ENCODE measurements at regions not wholly inside any gene's neighbourhood (a gene's known extent, or its start where the extent isn't known, plus 50 kb on each side); places are given as distances from the start of the nearest gene placed in this dataset.

GRCh38 chr13:74930402-74931165, 551.4 kb downstream of the TBC1D4 start:
- BruUV-seq (replicated peaks) = no TSS peak
- Histone ChIP-seq H3K79me2 (ENCODE audit: control insufficient read depth, insufficient read depth, low read length) (no peaks in the 10 kb centered on the region), H3K36me3 (ENCODE audit: control insufficient read depth, insufficient read depth, low read length) (no peaks in the 10 kb centered on the region), H3K27me3 (ENCODE audit: control insufficient read depth in 2 of 2, insufficient read depth in 2 of 2, low read length in 2 of 2) (no peaks in the 10 kb centered on the region), H4K20me1 (replicated peaks; ENCODE audit: control insufficient read depth, insufficient read depth, low read length) (no peaks in the 10 kb centered on the region), H3K4me3 (no peak overlapping the region), H3K9me3 (replicated peaks; ENCODE audit: control insufficient read depth, insufficient read depth, low read depth, low read length) (0 out of 2 replicates have a peak, but pooled peaks cover 2% of the 10 kb centered on the region), H3K4me2 (ENCODE audit: insufficient read depth, low read length) (no peak overlapping the region), H3K9me1 (ENCODE audit: control insufficient read depth, insufficient read depth, low read length) (no peaks in the 10 kb centered on the region), H3K4me1 (replicated peaks in 1 of 2; ENCODE audit: control insufficient read depth in 2 of 2, insufficient read depth in 2 of 2, low read length in 2 of 2) (peaks cover 0 to 8% of the 10 kb centered on the region in 2 experiments; a peak in 4 of 5 replicates), H3K27ac (ENCODE audit: extremely low read depth, low read depth, low read length) (no peak overlapping the region), H2AFZ (ENCODE audit: low read depth, low read length) (peak overlapping the region; percentile 4; the same call in 1 of the 2 replicates), H3K9ac (ENCODE audit: insufficient read depth in 1 of 2, low read depth in 2 of 2, low read length in 2 of 2) (no peak overlapping the region)
- ATAC-seq = no peak
- WGBS (ENCODE audit: insufficient coverage, low coverage, missing lambda C conversion rate) = 54% methylated on average over 3 of the region's 3 CpGs
- intact Hi-C loops (cut with micrococcal nuclease) (no loop called here), in situ Hi-C loops (cut with MboI) (no loop called here)
- POLR2A ChIA-PET = interaction anchor here (1.2 kb wide), 1 partner anchor 9 kb away, joined by 4 read pairs; no protein-coding TSS in a partner anchor
- CTCF ChIA-PET (ENCODE audit: low intra/inter-chr PET ratio) = no interaction called here
- no peak for FAIRE-seq
- no peak for DNase-seq (ENCODE audit: extremely low read depth in 1 of 4, low spot score in 3 of 4)
- TF ChIP-seq YBX1 (IDR thresholded peaks at IDR 0.05) = no peak
- TF ChIP-seq OTX1 (CRISPR knock-in tag; IDR thresholded peaks at IDR 0.05) = no peak
- TF ChIP-seq NFIC (IDR thresholded peaks at IDR 0.05) = no peak
- no peak for TF ChIP-seq GTF2A2 (tag; IDR thresholded peaks at IDR 0.05)
- TF ChIP-seq TFAM (CRISPR knock-in tag; conservative IDR thresholded peaks at IDR 0.05) = no peak
- no peak for TF ChIP-seq RFX7 (CRISPR knock-in tag; IDR thresholded peaks at IDR 0.05)
- TF ChIP-seq ZNF785 (CRISPR knock-in tag; IDR thresholded peaks at IDR 0.05) = no peak
- no peak for TF ChIP-seq GMEB1 (CRISPR knock-in tag; IDR thresholded peaks at IDR 0.05)
- no peak for TF ChIP-seq ZNF134 (CRISPR knock-in tag; conservative IDR thresholded peaks at IDR 0.05)
- no peak for TF ChIP-seq MEF2D (tag; conservative IDR thresholded peaks at IDR 0.05; ENCODE audit: low read depth)
- no peak for TF ChIP-seq NFIX (CRISPR knock-in tag; IDR thresholded peaks at IDR 0.05; ENCODE audit: low read depth)
- TF ChIP-seq RHOXF2B (CRISPR knock-in tag; conservative IDR thresholded peaks at IDR 0.05) = no peak
- TF ChIP-seq CREBBP (IDR thresholded peaks at IDR 0.05; ENCODE audit: low read depth, low read length) = no peak
- TF ChIP-seq COPS2 (conservative IDR thresholded peaks at IDR 0.05) = no peak
- no peak for TF ChIP-seq GTF2B (IDR thresholded peaks at IDR 0.05; ENCODE audit: extremely low read depth, insufficient read length)
- no peak for TF ChIP-seq SMAD3 (CRISPR knock-in tag; conservative IDR thresholded peaks at IDR 0.05)
- TF ChIP-seq BRCA1 (IDR thresholded peaks at IDR 0.05) = no peak
- no peak for TF ChIP-seq BRCA1 (CRISPR knock-in tag; IDR thresholded peaks at IDR 0.05)
- no peak for TF ChIP-seq HOMEZ (CRISPR knock-in tag; IDR thresholded peaks at IDR 0.05)
- no peak for TF ChIP-seq ZNF655 (CRISPR knock-in tag; IDR thresholded peaks at IDR 0.05)
- TF ChIP-seq SRSF1 (IDR thresholded peaks at IDR 0.05; ENCODE audit: low read depth, low read length) = no peak

Data from K562 (cell line).